Breast epithelium (tissue), 3 donors: ENCODE measurements at regions not wholly inside any gene's neighbourhood (a gene's known extent, or its start where the extent isn't known, plus 50 kb on each side); places are given as distances from the start of the nearest gene placed in this dataset.

ENCODE experiments used
- CTCF ChIP-seq, 3 donors: fragments of 450-650 bp; IDR thresholded peaks; one replicate each; pipeline ENCODE4 v1.5.1; 2016 to 2017; ENCODE audit warnings: antibody characterized with exemption in 3 of 3, mild to moderate bottlenecking in 3 of 3, moderate library complexity in 3 of 3
- POLR2AphosphoS5 ChIP-seq, 3 donors: sonication (generic); formaldehyde crosslinking; IDR thresholded peaks; one replicate each; pipeline ENCODE4 v1.6.1; 2017; ENCODE audit warnings: antibody characterized with exemption in 3 of 3

GRCh38 chr9:84485539-84485938 lies 145.0 kb upstream of the SLC28A3 start:
- TF ChIP-seq CTCF (IDR thresholded peaks at IDR 0.05) (no peak), POLR2AphosphoS5 (IDR thresholded peaks at IDR 0.05) (no peak)
